Chondrocyte (in vitro differentiated cells): ENCODE measurements at regions not wholly inside any gene's neighbourhood (a gene's known extent, or its start where the extent isn't known, plus 50 kb on each side); places are given as distances from the start of the nearest gene placed in this dataset.

ENCODE experiments used
- DNase-seq: peaks from one replicate; pipeline ENCODE4 v3.0.0; 2021; ENCODE audit warnings: mixed read lengths, low spot score
- H3K27ac Mint-ChIP-seq: one replicate; pipeline ENCODE4 v1.8.0; 2021; ENCODE audit warnings: mild to moderate bottlenecking, moderate library complexity, mixed read lengths; ENCODE audit not compliant: unreplicated experiment
- H3K27me3 Mint-ChIP-seq: 2 replicates; pipeline ENCODE4 v1.8.0; 2021; ENCODE audit warnings: low read depth, mixed read lengths
- H3K36me3 Mint-ChIP-seq: 2 replicates; pipeline ENCODE4 v1.8.0; 2021; ENCODE audit warnings: low read depth, mixed read lengths
- H3K4me1 Mint-ChIP-seq: 2 replicates; pipeline ENCODE4 v1.8.0; 2021; ENCODE audit warnings: low read depth, mild to moderate bottlenecking, mixed read lengths
- H3K4me3 Mint-ChIP-seq: one replicate; pipeline ENCODE4 v1.8.0; 2021; ENCODE audit warnings: mild to moderate bottlenecking, moderate library complexity, mixed read lengths; ENCODE audit not compliant: unreplicated experiment
- H3K9me3 Mint-ChIP-seq: 2 replicates; pipeline ENCODE4 v1.8.0; 2021; ENCODE audit warnings: low read depth, mixed read lengths
- TF ChIP-seq, protein P1 (sequence below): fragments of 200-600 bp; sonication (generic); IDR thresholded peaks from 2 replicates; pipeline ENCODE4 v1.5.0; 2021; ENCODE audit warnings: antibody characterized with exemption, mild to moderate bottlenecking, moderate library complexity

DNA sequence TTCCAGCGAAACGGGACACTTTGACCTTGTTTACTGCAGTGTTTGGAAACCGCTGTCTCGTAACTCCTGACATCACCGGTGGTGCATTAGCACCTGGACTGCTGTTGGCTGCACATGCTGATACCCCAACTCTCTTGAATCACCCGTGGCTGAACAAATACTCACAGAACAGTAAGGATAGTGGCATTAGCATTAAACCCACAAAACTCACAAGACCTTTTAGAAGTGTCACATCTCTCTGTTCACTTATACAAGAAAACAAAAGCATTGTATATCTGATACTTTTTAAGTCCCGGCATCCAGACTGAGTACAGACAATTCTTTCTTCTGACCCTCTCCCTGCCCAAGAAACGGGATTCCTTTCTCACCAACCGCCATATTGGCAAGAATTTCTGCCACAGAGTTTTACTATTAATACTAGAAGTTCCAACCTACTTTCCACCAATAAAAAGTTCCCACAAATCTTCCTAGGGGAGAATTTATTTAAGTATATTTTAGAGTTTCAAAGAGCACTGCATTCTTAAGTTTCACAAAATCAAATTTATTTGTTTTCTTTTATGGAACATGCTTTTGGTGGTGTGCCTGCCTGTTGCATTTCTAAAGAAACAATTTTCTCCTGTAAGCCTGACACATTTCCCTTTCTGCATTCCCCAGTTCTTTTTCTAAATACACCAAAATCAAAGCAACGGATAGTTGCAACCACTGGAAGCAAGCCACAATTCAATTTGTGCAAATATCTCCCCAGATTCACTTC lies 208.4 kb upstream of the KLF14 start:
- DNase-seq, result no peak
- Mint-ChIP-seq H3K27ac (peak overlapping the region; percentile 42), H3K9me3 (no peaks in the 10 kb centered on the region), H3K4me1 (peaks cover 47% of the 10 kb centered on the region), H3K4me3 (no peak overlapping the region), H3K27me3 (no peaks in the 10 kb centered on the region), H3K36me3 (peaks cover 2% of the 10 kb centered on the region)
- TF ChIP-seq, protein P1, sequence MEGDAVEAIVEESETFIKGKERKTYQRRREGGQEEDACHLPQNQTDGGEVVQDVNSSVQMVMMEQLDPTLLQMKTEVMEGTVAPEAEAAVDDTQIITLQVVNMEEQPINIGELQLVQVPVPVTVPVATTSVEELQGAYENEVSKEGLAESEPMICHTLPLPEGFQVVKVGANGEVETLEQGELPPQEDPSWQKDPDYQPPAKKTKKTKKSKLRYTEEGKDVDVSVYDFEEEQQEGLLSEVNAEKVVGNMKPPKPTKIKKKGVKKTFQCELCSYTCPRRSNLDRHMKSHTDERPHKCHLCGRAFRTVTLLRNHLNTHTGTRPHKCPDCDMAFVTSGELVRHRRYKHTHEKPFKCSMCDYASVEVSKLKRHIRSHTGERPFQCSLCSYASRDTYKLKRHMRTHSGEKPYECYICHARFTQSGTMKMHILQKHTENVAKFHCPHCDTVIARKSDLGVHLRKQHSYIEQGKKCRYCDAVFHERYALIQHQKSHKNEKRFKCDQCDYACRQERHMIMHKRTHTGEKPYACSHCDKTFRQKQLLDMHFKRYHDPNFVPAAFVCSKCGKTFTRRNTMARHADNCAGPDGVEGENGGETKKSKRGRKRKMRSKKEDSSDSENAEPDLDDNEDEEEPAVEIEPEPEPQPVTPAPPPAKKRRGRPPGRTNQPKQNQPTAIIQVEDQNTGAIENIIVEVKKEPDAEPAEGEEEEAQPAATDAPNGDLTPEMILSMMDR, result no peak

DNA sequence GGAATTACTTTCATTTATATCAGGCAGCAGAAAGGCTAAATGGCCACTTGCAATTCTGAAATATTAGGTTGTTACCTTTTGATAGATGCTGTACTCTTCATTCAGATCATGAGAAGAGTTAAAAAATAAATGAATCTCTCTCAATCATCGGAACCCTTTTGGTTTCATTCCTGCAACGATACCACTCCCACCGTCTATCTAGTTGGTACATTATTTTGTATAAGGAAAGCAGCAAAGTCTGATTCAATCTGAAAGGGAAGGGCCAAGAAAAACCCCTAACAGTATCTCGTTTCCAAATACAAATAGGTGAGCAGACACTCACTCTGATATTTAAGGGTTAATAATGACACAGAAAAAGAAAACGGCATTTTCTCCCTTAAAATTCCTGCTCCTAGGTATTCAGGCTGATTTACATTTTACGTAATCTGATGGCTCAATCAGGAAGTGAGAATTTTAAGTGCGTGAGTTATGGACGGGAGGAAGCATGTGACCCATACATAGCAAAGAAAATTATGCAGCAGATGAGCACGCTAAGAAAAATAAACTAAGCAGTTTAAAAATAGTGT lies 209.4 kb upstream of the KLF14 start:
- Mint-ChIP-seq H3K36me3 (peaks cover 2% of the 10 kb centered on the region), H3K27me3 (no peaks in the 10 kb centered on the region), H3K9me3 (no peaks in the 10 kb centered on the region), H3K27ac (peak overlapping the region; percentile 43), H3K4me3 (peak overlapping the region; percentile 46), H3K4me1 (peaks cover 47% of the 10 kb centered on the region)
- TF ChIP-seq, protein P1, result no peak
- no peak for DNase-seq

DNA sequence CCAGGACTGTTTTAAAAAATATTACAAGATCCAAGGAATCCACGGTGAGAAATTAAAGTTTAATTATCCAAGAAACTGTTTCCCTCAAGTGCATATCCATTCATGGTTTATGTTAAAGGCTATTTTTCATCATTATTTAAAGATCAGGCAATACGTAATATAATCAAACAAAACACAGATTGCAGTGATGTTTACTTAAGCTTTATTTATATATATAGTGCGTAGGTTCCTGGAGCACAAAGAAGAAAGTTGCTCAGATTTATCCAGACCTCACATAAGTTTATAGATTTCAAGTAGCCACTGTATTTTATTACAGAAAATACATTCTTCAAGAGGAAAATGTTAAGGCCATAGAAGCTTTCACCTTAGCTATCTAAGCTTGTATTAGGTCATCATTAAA lies 210.0 kb upstream of the KLF14 start:
- H3K4me1 Mint-ChIP-seq, result peaks cover 47% of the 10 kb centered on the region
- H3K27ac Mint-ChIP-seq, result peak overlapping the region; percentile 43
- H3K36me3 Mint-ChIP-seq, result peaks cover 2% of the 10 kb centered on the region

DNA sequence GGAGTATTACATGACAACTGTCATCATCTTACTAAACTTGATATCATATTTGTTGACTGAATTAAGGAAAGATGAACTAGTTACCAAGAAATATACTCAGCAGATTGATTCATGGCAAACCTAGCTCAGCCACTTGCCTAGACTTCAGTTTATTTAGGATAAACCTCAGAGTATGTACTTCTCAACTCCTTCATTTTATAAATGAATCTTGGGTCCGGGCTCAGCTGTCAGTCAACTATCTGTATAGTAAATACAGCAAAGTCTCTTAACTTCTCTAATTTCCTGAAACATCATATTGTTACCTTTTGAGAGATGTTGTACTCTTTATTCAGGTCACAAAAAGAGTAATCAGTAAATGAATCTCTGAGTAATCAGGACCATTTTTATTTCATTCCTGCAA lies 211.0 kb upstream of the KLF14 start:
- Mint-ChIP-seq H3K27ac (no peak overlapping the region), H3K9me3 (no peaks in the 10 kb centered on the region), H3K27me3 (no peaks in the 10 kb centered on the region), H3K36me3 (peaks cover 2% of the 10 kb centered on the region), H3K4me1 (peaks cover 38% of the 10 kb centered on the region), H3K4me3 (no peak overlapping the region)
- DNase-seq, result no peak
- TF ChIP-seq, protein P1, result no peak

More for the DNA sequence above, 210.0 kb upstream of the KLF14 start:
- no peak for DNase-seq
- Mint-ChIP-seq H3K27me3 (no peaks in the 10 kb centered on the region), H3K4me3 (peak overlapping the region; percentile 46), H3K9me3 (no peaks in the 10 kb centered on the region)
- TF ChIP-seq, protein P1, result no peak

DNA sequence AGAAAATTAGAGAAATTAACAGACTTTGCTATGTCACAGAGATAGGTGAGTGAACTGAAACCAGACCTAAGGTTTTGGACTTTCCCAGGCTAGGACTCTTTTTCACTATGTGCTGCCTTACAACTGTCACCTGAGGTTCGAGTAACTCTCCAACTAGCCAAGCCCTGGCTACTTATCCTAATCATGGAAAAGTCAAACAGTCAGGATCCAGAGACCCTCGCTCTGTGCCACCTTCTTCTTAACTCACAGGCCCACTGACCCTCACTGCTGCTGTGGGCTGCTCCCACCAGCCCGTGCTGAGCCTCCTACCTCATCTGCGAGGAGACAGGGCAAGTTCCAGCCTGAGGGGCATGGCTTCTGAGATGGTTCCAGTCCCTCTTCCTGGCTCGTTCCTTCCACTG lies 211.4 kb upstream of the KLF14 start:
- H3K9me3 Mint-ChIP-seq, result no peaks in the 10 kb centered on the region
- no peaks in the 10 kb centered on the region for H3K27me3 Mint-ChIP-seq
- H3K36me3 Mint-ChIP-seq, result peaks cover 2% of the 10 kb centered on the region
- TF ChIP-seq, protein P1, result no peak
- H3K4me1 Mint-ChIP-seq, result peaks cover 34% of the 10 kb centered on the region
- H3K4me3 Mint-ChIP-seq, result no peak overlapping the region
- no peak for DNase-seq
- no peak overlapping the region for H3K27ac Mint-ChIP-seq
